ENCODE measurements at regions not wholly inside any gene's neighbourhood (a gene's known extent, or its start where the extent isn't known, plus 50 kb on each side); places are given as distances from the start of the nearest gene placed in this dataset.

GRCh38 chr4:108473163-108473720, 147.1 kb upstream of the RPL34 start:
- Histone ChIP-seq H3K79me2 (ENCODE audit: insufficient read depth, low read length) (no peaks in the 10 kb centered on the region), H3K27ac (ENCODE audit: extremely low read length, insufficient read depth, low read length) (no peak overlapping the region), H3K4me2 (ENCODE audit: low read depth, low read length) (no peak overlapping the region), H2AFZ (ENCODE audit: low read length) (no peak overlapping the region), H3K9ac (ENCODE audit: insufficient read depth, low read depth, low read length) (no peak overlapping the region), H3K4me1 (ENCODE audit: insufficient read depth, low read length) (no peaks in the 10 kb centered on the region), H3K27me3 (ENCODE audit: control insufficient read depth in 1 of 2, insufficient read depth in 2 of 2, low read length in 2 of 2) (no peaks in the 10 kb centered on the region), H4K20me1 (ENCODE audit: insufficient read depth, low read length) (no peaks in the 10 kb centered on the region), H3K9me3 (ENCODE audit: low read length) (no peaks in the 10 kb centered on the region), H3K36me3 (replicated peaks in 1 of 2; ENCODE audit: control insufficient read depth in 1 of 2, insufficient read depth in 2 of 2, low read length in 2 of 2) (no peaks in the 10 kb centered on the region), H3K4me3 (replicated peaks in 1 of 3; ENCODE audit: insufficient read depth in 1 of 3, low read depth in 2 of 3, low read length in 3 of 3) (no peak overlapping the region)
- in situ Hi-C loops (cut with HindIII; ENCODE audit: extremely low pct_ligation_motif_present, low pct_unique_long_range_greater_than_20kb) = no loop called here
- 25% methylated on average over 2 of the region's 2 CpGs for WGBS (ENCODE audit: low lambda C conversion rate)
- FAIRE-seq = no peak
- no TSS peak for BruUV-seq (replicated peaks)
- DNase-seq (ENCODE audit: low spot score) = no peak
- ChIA-PET POLR2A (no interaction called here), CTCF (ENCODE audit: low intra/inter-chr PET ratio, low total read pairs) (no interaction called here)
- no peak for ATAC-seq
- intact Hi-C loops (cut with micrococcal nuclease; ENCODE audit: unreplicated experiment) = no loop called here
- TF ChIP-seq SUZ12 (IDR thresholded peaks at IDR 0.05; ENCODE audit: low read depth, low read length) (no peak), ZNF569 (CRISPR knock-in tag; IDR thresholded peaks at IDR 0.05; ENCODE audit: borderline replicate concordance) (no peak), THAP11 (CRISPR knock-in tag; IDR thresholded peaks at IDR 0.05) (no peak), ZNF788 (CRISPR knock-in tag; IDR thresholded peaks at IDR 0.05; ENCODE audit: borderline replicate concordance) (no peak), GATAD1 (CRISPR knock-in tag; IDR thresholded peaks at IDR 0.05) (no peak), ZSCAN30 (CRISPR knock-in tag; IDR thresholded peaks at IDR 0.05) (no peak), ZHX2 (IDR thresholded peaks at IDR 0.05; ENCODE audit: low read depth) (no peak), ZHX2 (CRISPR knock-in tag; IDR thresholded peaks at IDR 0.05; ENCODE audit: borderline replicate concordance) (no peak)
- TF ChIP-seq, protein P1, sequence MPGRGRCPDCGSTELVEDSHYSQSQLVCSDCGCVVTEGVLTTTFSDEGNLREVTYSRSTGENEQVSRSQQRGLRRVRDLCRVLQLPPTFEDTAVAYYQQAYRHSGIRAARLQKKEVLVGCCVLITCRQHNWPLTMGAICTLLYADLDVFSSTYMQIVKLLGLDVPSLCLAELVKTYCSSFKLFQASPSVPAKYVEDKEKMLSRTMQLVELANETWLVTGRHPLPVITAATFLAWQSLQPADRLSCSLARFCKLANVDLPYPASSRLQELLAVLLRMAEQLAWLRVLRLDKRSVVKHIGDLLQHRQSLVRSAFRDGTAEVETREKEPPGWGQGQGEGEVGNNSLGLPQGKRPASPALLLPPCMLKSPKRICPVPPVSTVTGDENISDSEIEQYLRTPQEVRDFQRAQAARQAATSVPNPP (CRISPR knock-in tag; IDR thresholded peaks at IDR 0.05) = no peak
- TF ChIP-seq, protein P2, sequence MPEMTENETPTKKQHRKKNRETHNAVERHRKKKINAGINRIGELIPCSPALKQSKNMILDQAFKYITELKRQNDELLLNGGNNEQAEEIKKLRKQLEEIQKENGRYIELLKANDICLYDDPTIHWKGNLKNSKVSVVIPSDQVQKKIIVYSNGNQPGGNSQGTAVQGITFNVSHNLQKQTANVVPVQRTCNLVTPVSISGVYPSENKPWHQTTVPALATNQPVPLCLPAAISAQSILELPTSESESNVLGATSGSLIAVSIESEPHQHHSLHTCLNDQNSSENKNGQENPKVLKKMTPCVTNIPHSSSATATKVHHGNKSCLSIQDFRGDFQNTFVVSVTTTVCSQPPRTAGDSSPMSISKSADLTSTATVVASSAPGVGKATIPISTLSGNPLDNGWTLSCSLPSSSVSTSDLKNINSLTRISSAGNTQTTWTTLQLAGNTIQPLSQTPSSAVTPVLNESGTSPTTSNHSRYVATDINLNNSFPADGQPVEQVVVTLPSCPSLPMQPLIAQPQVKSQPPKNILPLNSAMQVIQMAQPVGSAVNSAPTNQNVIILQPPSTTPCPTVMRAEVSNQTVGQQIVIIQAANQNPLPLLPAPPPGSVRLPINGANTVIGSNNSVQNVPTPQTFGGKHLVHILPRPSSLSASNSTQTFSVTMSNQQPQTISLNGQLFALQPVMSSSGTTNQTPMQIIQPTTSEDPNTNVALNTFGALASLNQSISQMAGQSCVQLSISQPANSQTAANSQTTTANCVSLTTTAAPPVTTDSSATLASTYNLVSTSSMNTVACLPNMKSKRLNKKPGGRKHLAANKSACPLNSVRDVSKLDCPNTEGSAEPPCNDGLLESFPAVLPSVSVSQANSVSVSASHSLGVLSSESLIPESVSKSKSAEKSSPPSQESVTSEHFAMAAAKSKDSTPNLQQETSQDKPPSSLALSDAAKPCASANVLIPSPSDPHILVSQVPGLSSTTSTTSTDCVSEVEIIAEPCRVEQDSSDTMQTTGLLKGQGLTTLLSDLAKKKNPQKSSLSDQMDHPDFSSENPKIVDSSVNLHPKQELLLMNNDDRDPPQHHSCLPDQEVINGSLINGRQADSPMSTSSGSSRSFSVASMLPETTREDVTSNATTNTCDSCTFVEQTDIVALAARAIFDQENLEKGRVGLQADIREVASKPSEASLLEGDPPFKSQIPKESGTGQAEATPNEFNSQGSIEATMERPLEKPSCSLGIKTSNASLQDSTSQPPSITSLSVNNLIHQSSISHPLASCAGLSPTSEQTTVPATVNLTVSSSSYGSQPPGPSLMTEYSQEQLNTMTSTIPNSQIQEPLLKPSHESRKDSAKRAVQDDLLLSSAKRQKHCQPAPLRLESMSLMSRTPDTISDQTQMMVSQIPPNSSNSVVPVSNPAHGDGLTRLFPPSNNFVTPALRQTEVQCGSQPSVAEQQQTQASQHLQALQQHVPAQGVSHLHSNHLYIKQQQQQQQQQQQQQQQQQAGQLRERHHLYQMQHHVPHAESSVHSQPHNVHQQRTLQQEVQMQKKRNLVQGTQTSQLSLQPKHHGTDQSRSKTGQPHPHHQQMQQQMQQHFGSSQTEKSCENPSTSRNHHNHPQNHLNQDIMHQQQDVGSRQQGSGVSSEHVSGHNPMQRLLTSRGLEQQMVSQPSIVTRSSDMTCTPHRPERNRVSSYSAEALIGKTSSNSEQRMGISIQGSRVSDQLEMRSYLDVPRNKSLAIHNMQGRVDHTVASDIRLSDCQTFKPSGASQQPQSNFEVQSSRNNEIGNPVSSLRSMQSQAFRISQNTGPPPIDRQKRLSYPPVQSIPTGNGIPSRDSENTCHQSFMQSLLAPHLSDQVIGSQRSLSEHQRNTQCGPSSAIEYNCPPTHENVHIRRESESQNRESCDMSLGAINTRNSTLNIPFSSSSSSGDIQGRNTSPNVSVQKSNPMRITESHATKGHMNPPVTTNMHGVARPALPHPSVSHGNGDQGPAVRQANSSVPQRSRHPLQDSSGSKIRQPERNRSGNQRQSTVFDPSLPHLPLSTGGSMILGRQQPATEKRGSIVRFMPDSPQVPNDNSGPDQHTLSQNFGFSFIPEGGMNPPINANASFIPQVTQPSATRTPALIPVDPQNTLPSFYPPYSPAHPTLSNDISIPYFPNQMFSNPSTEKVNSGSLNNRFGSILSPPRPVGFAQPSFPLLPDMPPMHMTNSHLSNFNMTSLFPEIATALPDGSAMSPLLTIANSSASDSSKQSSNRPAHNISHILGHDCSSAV (CRISPR knock-in tag; IDR thresholded peaks at IDR 0.05; ENCODE audit: borderline replicate concordance) = no peak
